Choroid plexus epithelial cell (primary cell): ENCODE measurements at regions not wholly inside any gene's neighbourhood (a gene's known extent, or its start where the extent isn't known, plus 50 kb on each side); places are given as distances from the start of the nearest gene placed in this dataset.

Experiments used
- DNase-seq: peaks from one replicate; pipeline ENCODE4 v3.0.0-alpha.2; 2010; ENCODE audit warnings: low read depth
- H3K4me3 ChIP-seq: 2 replicates; pipeline ENCODE4 v1.5.1; 2011; ENCODE audit warnings: low read depth, mild to moderate bottlenecking, control low read depth, low read length, moderate library complexity
- CTCF ChIP-seq: conservative IDR thresholded peaks from 2 replicates; pipeline ENCODE4 v1.5.1; 2011; ENCODE audit warnings: low read depth, mild to moderate bottlenecking, control low read depth, inconsistent platforms, low read length, moderate library complexity

GRCh38 chr1:55538428-55538827 is 323.3 kb upstream of the USP24 start:
- no peak for DNase-seq
- no peak overlapping the region for H3K4me3 ChIP-seq
- TF ChIP-seq CTCF = no peak

GRCh38 chr1:55536545-55536865 is 321.3 kb upstream of the USP24 start:
- peak; percentile 33 for DNase-seq
- H3K4me3 ChIP-seq = peak overlapping the region; percentile 11
- no peak for TF ChIP-seq CTCF

GRCh38 chr1:55535724-55536544 is 320.8 kb upstream of the USP24 start:
- H3K4me3 ChIP-seq = no peak overlapping the region
- TF ChIP-seq CTCF = no peak
- DNase-seq = no peak

- no peak for DNase-seq
- H3K4me3 ChIP-seq = no peak overlapping the region
- no peak for TF ChIP-seq CTCF
Observed at GRCh38 chr1:55534565-55535121, 319.5 kb upstream of the USP24 start.

- no peak for DNase-seq
- H3K4me3 ChIP-seq = no peak overlapping the region
- TF ChIP-seq CTCF = no peak
Observed at GRCh38 chr1:55531644-55532043, 316.5 kb upstream of the USP24 start.

GRCh38 chr1:55530749-55531478 is 315.8 kb upstream of the USP24 start:
- DNase-seq = no peak
- H3K4me3 ChIP-seq = no peak overlapping the region
- TF ChIP-seq CTCF = no peak

GRCh38 chr1:55529017-55529416 is 313.9 kb upstream of the USP24 start:
- no peak for DNase-seq
- no peak for TF ChIP-seq CTCF
- no peak overlapping the region for H3K4me3 ChIP-seq
